Keratinocyte (primary cell): ENCODE measurements at regions not wholly inside any gene's neighbourhood (a gene's known extent, or its start where the extent isn't known, plus 50 kb on each side); places are given as distances from the start of the nearest gene placed in this dataset.

Experiments used
- EZH2 ChIP-seq: IDR thresholded peaks from one replicate; pipeline ENCODE4 v1.6.1; 2012; ENCODE audit warnings: inconsistent platforms, mild to moderate bottlenecking, low read length, moderate library complexity
- TF ChIP-seq, protein P1 (sequence below), 3 experiments: IDR thresholded peaks in 1 of 3; conservative IDR thresholded peaks in 1 of 3; optimal IDR thresholded peaks in 1 of 3; 2 replicates in 2 of 3; 3 replicates in 1 of 3; pipeline versions ENCODE3 to v1.5.1; 2011; ENCODE audit warnings: low read length in 3 of 3, mild to moderate bottlenecking in 3 of 3, moderate library complexity in 2 of 3, control low read depth in 1 of 3, inconsistent platforms in 1 of 3; ENCODE audit not compliant: insufficient read depth in 2 of 3; ENCODE audit errors: extremely low read depth in 1 of 3

DNA sequence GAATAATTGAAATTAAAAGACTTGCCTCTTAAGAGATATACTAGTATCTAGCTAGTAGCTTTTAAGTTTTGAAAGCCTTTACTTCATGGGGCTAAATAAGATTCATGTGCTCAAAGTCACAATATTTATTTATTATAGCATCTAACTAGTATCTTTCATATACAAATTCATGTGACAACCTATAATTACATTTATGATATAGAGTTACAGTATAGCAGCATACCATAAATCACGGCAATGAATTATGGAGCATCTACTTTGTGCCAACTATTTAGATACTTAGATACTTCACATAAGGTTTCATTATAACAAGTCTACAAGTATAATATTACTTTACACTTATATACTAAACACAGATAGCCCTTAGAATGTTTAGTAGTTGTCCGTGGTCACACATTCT lies 229.4 kb downstream of the TPRG1 start:
- TF ChIP-seq, protein P1, sequence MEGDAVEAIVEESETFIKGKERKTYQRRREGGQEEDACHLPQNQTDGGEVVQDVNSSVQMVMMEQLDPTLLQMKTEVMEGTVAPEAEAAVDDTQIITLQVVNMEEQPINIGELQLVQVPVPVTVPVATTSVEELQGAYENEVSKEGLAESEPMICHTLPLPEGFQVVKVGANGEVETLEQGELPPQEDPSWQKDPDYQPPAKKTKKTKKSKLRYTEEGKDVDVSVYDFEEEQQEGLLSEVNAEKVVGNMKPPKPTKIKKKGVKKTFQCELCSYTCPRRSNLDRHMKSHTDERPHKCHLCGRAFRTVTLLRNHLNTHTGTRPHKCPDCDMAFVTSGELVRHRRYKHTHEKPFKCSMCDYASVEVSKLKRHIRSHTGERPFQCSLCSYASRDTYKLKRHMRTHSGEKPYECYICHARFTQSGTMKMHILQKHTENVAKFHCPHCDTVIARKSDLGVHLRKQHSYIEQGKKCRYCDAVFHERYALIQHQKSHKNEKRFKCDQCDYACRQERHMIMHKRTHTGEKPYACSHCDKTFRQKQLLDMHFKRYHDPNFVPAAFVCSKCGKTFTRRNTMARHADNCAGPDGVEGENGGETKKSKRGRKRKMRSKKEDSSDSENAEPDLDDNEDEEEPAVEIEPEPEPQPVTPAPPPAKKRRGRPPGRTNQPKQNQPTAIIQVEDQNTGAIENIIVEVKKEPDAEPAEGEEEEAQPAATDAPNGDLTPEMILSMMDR (optimal IDR thresholded peaks at IDR 0.05 in 1 of 3, IDR thresholded peaks at IDR 0.05 in 1 of 3, conservative IDR thresholded peaks at IDR 0.05 in 1 of 3; ENCODE audit: extremely low read depth in 1 of 3, insufficient read depth in 2 of 3, low read length in 3 of 3): no peak
- no peak for TF ChIP-seq EZH2
